VCaP (cell line): ENCODE measurements at regions not wholly inside any gene's neighbourhood (a gene's known extent, or its start where the extent isn't known, plus 50 kb on each side); places are given as distances from the start of the nearest gene placed in this dataset.

Experiments
- H3K27ac ChIP-seq: fragments of 450-650 bp; 2 replicates; pipeline ENCODE4 v1.5.1; 2017
- TF ChIP-seq, protein P1 (sequence below): fragments of 450-650 bp; conservative IDR thresholded peaks from 2 replicates; pipeline ENCODE4 v1.5.1; 2017; ENCODE audit warnings: mild to moderate bottlenecking, moderate library complexity

- TF ChIP-seq, protein P1, sequence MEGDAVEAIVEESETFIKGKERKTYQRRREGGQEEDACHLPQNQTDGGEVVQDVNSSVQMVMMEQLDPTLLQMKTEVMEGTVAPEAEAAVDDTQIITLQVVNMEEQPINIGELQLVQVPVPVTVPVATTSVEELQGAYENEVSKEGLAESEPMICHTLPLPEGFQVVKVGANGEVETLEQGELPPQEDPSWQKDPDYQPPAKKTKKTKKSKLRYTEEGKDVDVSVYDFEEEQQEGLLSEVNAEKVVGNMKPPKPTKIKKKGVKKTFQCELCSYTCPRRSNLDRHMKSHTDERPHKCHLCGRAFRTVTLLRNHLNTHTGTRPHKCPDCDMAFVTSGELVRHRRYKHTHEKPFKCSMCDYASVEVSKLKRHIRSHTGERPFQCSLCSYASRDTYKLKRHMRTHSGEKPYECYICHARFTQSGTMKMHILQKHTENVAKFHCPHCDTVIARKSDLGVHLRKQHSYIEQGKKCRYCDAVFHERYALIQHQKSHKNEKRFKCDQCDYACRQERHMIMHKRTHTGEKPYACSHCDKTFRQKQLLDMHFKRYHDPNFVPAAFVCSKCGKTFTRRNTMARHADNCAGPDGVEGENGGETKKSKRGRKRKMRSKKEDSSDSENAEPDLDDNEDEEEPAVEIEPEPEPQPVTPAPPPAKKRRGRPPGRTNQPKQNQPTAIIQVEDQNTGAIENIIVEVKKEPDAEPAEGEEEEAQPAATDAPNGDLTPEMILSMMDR, result no peak
- peak overlapping the region; percentile 66 for H3K27ac ChIP-seq
Observed at GRCh38 chr13:34750078-34750931, 191.8 kb upstream of the NBEA start.

- TF ChIP-seq, protein P1, result no peak
- no peak overlapping the region for H3K27ac ChIP-seq
Observed at GRCh38 chr13:34751044-34751443, 191.0 kb upstream of the NBEA start.

DNA sequence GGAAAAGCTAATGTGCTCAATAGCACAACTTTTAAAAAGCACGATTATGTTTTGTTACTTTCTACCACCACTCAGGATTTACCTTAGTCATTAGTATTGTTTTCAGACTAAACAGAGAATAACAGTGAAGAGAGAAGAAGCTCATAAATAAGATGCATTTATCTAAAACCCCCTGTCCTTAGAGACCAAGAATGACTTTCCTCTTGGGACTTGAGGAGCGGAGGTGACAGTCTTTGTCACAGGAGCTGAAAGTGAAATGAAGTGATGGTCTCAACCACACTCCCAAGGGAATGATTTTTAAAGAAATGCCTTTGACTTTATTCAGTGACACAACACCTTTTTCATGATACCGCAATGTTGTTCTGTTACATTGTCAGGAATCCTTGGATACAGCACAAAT is 190.6 kb upstream of the NBEA start:
- H3K27ac ChIP-seq, result no peak overlapping the region
- TF ChIP-seq, protein P1, result no peak

DNA sequence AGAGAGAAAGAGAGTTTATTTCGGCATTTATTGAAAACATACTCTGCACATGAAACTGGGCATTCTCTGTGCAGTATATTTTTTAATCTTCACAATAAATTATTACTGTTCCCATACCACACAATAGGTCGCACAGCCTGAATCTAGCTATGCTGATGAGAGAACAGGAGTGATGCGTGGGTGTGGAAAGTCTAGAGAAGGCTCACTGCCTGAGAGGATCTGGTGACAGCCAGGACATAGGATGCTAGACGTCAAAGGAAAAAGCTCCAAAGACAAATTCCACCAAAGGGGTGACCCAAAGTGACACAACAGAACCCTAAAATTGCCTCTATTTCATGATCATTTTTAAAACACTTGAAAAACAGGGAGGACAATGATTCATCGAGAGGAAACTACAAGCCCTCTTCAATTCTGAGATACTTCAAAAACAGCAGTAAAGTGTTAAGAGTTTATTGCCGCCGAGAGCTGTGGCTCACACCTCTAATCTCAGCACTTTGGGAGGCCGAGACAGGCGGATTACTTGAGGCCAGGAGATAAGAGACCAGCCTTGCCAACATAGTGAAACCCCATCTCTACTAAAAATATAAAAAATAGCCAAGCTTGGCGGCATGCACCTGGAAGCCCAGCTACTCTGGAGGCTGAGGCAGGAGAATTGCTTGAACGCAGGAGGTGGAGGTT is 189.6 kb upstream of the NBEA start:
- no peak overlapping the region for H3K27ac ChIP-seq
- TF ChIP-seq, protein P1, result no peak

GRCh38 chr13:34756136-34756535 is 185.9 kb upstream of the NBEA start:
- no peak overlapping the region for H3K27ac ChIP-seq
- TF ChIP-seq, protein P1, result no peak

GRCh38 chr13:34756572-34756971 is 185.5 kb upstream of the NBEA start:
- TF ChIP-seq, protein P1, result no peak
- no peak overlapping the region for H3K27ac ChIP-seq

DNA sequence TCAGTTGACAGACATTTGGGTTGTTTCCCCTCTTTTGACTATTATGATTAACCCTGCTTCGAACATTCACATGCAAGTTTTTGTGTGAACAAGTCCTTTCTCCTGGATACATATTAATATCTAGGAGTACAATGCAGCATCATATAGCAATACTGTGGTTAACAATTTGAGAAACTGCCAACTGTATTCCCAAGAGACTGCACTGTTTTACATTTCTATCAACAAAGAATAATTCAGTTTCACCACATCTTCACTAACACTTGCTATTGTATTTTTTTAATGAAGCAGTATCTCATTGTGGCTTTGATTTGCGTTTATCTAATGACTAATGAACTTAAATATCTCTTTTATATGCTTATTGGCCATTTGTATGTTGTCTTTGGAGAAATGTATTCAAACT is 184.6 kb upstream of the NBEA start:
- TF ChIP-seq, protein P1, result no peak
- no peak overlapping the region for H3K27ac ChIP-seq
